GM21529 (cell line): ENCODE measurements at regions not wholly inside any gene's neighbourhood (a gene's known extent, or its start where the extent isn't known, plus 50 kb on each side); places are given as distances from the start of the nearest gene placed in this dataset.

Source experiments
- ATAC-seq: cut with Tn5 transposase; IDR thresholded peaks from one replicate; pipeline ENCODE4 v1.9.1; 2021; ENCODE audit not compliant: unreplicated experiment

- ATAC-seq: no peak
Measured at GRCh38 chr4:30429813-30430761, 290.1 kb upstream of the PCDH7 start.

- ATAC-seq: no peak
Measured at GRCh38 chr4:30434656-30435055, 285.5 kb upstream of the PCDH7 start.

- no peak for ATAC-seq
Measured at GRCh38 chr4:30436394-30436793, 283.8 kb upstream of the PCDH7 start.

- ATAC-seq: no peak
Measured at GRCh38 chr4:30437316-30437715, 282.9 kb upstream of the PCDH7 start.

- ATAC-seq: no peak
Measured at GRCh38 chr4:30443289-30443688, 276.9 kb upstream of the PCDH7 start.

GRCh38 chr4:30450474-30450873 lies 269.7 kb upstream of the PCDH7 start:
- ATAC-seq: no peak

- ATAC-seq: no peak
Measured at GRCh38 chr4:30454504-30454903, 265.7 kb upstream of the PCDH7 start.

GRCh38 chr4:30456716-30457115 lies 263.5 kb upstream of the PCDH7 start:
- no peak for ATAC-seq

- ATAC-seq: no peak
Measured at GRCh38 chr4:30460818-30461217, 259.4 kb upstream of the PCDH7 start.

GRCh38 chr4:30461218-30461617 lies 259.0 kb upstream of the PCDH7 start:
- ATAC-seq: no peak

GRCh38 chr4:30462445-30463090 lies 257.6 kb upstream of the PCDH7 start:
- ATAC-seq: no peak

GRCh38 chr4:30471861-30472260 lies 248.3 kb upstream of the PCDH7 start:
- ATAC-seq: no peak

- no peak for ATAC-seq
Measured at GRCh38 chr4:30473225-30473624, 246.9 kb upstream of the PCDH7 start.

GRCh38 chr4:30495251-30495650 lies 224.9 kb upstream of the PCDH7 start:
- no peak for ATAC-seq

- no peak for ATAC-seq
Measured at GRCh38 chr4:30495651-30496310, 224.4 kb upstream of the PCDH7 start.

GRCh38 chr4:30511751-30512150 lies 208.4 kb upstream of the PCDH7 start:
- ATAC-seq: no peak

- no peak for ATAC-seq
Measured at GRCh38 chr4:30518211-30518610, 202.0 kb upstream of the PCDH7 start.

GRCh38 chr4:30525662-30526315 lies 194.4 kb upstream of the PCDH7 start:
- no peak for ATAC-seq

GRCh38 chr4:30535255-30535654 lies 184.9 kb upstream of the PCDH7 start:
- no peak for ATAC-seq

- ATAC-seq: no peak
Measured at GRCh38 chr4:30536231-30536630, 183.9 kb upstream of the PCDH7 start.

- no peak for ATAC-seq
Measured at GRCh38 chr4:30537456-30537855, 182.7 kb upstream of the PCDH7 start.
